ENCODE measurements at regions not wholly inside any gene's neighbourhood (a gene's known extent, or its start where the extent isn't known, plus 50 kb on each side); places are given as distances from the start of the nearest gene placed in this dataset.

DNA sequence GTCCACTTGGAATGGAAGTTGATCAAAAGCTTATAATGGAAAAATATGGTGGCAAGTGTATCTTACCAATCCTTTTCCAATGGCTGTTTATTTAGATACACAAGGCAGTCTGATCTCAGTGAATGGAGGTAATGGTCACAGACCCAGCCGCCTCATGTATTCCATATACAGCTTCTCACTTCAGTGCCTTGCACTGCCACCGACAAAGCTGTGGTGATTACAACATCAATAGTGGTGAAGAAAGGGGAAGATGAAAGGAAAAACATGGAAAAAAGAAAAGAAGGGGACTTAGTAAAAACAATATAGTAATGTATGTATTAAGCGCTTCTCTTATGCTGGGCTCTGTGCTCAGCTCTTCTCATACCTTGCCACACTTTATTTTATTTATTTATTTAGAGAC, 297.3 kb upstream of the RASA1 start:
- TF ChIP-seq, protein P1, sequence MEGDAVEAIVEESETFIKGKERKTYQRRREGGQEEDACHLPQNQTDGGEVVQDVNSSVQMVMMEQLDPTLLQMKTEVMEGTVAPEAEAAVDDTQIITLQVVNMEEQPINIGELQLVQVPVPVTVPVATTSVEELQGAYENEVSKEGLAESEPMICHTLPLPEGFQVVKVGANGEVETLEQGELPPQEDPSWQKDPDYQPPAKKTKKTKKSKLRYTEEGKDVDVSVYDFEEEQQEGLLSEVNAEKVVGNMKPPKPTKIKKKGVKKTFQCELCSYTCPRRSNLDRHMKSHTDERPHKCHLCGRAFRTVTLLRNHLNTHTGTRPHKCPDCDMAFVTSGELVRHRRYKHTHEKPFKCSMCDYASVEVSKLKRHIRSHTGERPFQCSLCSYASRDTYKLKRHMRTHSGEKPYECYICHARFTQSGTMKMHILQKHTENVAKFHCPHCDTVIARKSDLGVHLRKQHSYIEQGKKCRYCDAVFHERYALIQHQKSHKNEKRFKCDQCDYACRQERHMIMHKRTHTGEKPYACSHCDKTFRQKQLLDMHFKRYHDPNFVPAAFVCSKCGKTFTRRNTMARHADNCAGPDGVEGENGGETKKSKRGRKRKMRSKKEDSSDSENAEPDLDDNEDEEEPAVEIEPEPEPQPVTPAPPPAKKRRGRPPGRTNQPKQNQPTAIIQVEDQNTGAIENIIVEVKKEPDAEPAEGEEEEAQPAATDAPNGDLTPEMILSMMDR (IDR thresholded peaks at IDR 0.05; ENCODE audit: insufficient read depth, missing control alignments) = no peak
- DNase-seq (ENCODE audit: insufficient read length, low spot score) = no peak
- FAIRE-seq = no peak

DNA sequence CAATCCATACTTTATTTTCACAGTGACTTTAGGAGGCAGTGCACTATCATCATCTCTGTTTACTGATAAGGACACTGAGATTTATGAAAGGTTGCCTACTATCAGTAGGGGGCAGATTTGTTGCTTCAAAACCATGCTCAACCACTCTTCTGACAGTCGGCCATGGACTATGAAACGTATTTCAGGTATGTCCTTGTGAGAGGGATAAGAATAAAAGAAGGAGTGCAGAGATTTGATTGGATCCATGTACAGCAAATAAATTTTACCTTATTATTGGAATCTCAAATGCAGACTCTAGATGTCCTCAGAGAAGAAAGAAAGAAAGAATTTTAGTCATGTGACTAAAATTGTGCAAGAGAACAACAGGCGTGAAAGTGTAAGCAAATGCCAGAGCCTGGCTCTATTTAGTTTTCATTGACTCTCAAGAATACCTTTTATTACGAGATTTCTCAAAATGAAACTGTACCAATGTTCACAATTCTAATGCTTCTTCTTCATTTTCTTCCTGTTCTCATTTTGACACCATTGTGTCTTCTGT, 296.6 kb upstream of the RASA1 start:
- DNase-seq (ENCODE audit: insufficient read length, low spot score) (no peak), FAIRE-seq (no peak)
- TF ChIP-seq, protein P1 (IDR thresholded peaks at IDR 0.05; ENCODE audit: insufficient read depth, missing control alignments) = peak; percentile 13

DNA sequence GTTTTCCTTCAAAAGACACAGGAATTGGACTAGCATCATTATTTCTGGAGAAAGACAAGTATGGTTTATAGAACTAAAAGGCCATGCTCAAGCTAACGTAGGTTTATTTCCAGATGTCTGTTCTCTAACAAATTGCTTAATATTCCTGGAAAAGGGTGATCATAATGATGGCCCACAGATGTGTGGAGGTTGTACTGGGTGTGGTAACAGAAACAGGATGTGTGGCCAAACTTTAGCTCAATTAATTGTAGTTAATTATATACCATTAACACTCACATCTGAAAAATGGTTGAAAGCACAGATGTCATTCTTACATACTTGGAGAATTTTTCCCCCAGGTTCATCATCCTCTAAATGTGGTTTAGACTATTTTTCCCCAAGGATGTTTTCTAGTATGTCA, 292.7 kb upstream of the RASA1 start:
- TF ChIP-seq, protein P1 (IDR thresholded peaks at IDR 0.05; ENCODE audit: insufficient read depth, missing control alignments) = no peak
- DNase-seq (ENCODE audit: insufficient read length, low spot score) (no peak), FAIRE-seq (no peak)

DNA sequence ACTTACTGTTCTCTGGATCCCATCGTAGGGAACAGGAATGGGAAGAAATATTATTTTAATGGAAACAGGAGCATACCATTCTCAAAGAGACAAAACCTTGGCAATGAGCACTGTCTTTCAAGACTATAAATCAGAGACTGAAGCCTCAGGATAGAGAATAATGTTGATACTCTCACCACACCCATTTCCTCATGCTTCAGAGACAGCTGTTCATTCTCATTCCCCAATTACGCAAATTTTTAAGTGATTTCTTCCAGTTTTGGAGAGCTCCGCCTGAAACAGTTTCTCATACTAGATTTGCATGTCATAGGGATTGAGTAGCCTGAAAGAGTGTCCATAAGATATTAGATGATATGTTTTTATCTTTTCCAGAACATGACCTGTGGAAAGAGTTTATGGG, 290.5 kb upstream of the RASA1 start:
- TF ChIP-seq, protein P1 (IDR thresholded peaks at IDR 0.05; ENCODE audit: insufficient read depth, missing control alignments) = no peak
- FAIRE-seq (no peak), DNase-seq (ENCODE audit: insufficient read length, low spot score) (no peak)

DNA sequence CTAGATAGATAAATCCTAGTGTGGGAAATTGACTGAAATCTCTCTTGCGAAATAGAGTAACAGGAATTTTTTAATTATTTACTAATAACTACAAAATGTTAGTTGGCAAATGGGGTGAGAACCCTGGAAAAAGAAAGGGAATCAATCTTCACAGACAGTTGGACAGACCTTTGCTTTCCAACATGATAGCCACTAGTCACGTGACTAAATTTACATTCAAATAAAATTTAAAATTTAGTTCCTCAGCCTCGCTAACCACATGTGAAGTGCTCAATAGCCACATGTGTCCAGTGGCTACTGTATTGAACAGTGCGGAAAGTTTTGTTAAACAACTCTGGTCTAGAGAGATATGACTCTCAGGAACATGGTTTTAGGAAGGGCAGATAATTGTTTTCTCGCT, 289.9 kb upstream of the RASA1 start:
- no peak for DNase-seq (ENCODE audit: insufficient read length, low spot score)
- no peak for FAIRE-seq
- TF ChIP-seq, protein P1 (IDR thresholded peaks at IDR 0.05; ENCODE audit: insufficient read depth, missing control alignments) = no peak

DNA sequence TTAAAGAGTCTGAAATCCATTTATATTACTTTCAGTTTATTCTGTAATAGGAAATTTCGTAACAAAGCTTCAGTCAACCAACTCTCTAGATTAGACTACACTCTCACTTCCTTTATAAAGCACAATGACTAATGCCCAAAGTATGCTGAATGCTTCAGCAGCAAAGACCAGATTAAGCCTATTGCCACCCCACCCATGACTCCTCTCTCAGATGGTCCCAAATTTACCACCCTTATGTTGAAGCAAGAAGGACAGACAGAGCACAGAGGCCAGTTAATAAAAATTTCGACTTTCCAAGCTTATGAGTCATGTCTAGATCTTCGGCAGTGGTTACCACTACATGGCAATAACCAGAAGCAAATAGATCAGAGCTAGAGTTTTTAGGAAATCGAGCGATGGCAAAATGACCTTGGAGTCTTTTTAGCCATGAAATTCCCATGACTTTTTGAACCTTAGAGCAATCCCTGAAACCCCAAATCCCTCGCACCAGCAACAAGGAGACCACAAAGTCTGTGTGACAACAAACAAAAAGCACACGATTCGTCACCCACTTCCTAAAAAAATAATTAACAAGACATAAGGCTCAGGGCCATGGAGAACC, 287.8 kb upstream of the RASA1 start:
- TF ChIP-seq, protein P1 (IDR thresholded peaks at IDR 0.05; ENCODE audit: insufficient read depth, missing control alignments) = no peak
- FAIRE-seq (no peak), DNase-seq (ENCODE audit: insufficient read length, low spot score) (no peak)

DNA sequence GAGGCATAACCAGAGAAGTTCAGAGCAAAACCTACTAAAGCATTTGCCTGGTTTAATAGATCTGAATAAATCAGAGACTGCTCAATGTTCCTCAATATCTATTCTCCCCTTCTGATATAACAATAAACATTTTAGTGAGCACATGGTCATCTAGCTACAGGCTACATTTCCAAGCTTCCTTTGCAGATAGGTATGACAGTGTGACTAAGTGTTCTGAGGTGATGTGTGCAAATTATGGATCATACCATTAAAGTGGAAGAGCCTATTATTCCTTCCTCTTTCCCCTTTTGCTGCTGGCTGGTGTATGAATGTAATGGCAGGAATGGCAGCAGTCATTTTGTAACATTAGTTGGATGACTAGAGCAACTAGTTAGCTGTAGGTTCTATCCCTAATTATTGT, 285.8 kb upstream of the RASA1 start:
- DNase-seq (ENCODE audit: insufficient read length, low spot score) (no peak), FAIRE-seq (no peak)
- TF ChIP-seq, protein P1 (IDR thresholded peaks at IDR 0.05; ENCODE audit: insufficient read depth, missing control alignments) = no peak
